ENCODE measurements at regions not wholly inside any gene's neighbourhood (a gene's known extent, or its start where the extent isn't known, plus 50 kb on each side); places are given as distances from the start of the nearest gene placed in this dataset.

DNA sequence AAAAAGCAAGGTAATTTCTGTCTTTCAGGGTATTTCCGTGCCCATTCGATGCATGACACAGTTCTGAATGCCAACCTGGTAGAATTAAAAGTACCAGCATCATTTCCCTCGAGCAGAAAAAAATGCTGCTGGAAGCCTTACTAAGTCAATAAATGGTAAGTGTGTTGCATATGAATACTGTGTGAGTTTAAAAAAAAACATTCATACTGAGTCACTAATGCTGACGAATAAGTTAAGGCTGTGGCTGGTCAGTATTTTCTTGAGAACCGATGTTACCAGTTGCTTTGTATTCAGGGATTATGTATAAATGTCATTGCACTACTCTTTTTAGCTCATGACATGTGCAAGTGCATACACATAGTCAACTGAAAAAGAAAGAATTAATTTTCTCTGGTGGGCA is 710.2 kb downstream of the TRHDE start:
- FAIRE-seq (no peak), DNase-seq (ENCODE audit: low read depth in 1 of 2, low spot score in 1 of 2) (no peak), ATAC-seq (no peak)
- no peak overlapping the region for H3K4me2 ChIP-seq
- no peak overlapping the region for H3K27ac ChIP-seq
- ChIA-PET POLR2A (no interaction called here), CTCF (interaction anchor here (0.6 kb wide), 1 partner anchor 44 kb away, joined by 3 read pairs; no protein-coding TSS in a partner anchor)
- no peaks in the 10 kb centered on the region for H3K4me1 ChIP-seq
- TF ChIP-seq EHF (CRISPR knock-in tag; IDR thresholded peaks at IDR 0.05): no peak
- TF ChIP-seq ZFP36 (IDR thresholded peaks at IDR 0.05; ENCODE audit: borderline replicate concordance, partially characterized antibody): no peak
- no peak for TF ChIP-seq SMC3 (IDR thresholded peaks at IDR 0.05)
- no peak for TF ChIP-seq RARB (CRISPR knock-in tag; IDR thresholded peaks at IDR 0.05)
- no peak for TF ChIP-seq NR3C1 (IDR thresholded peaks at IDR 0.05)
- TF ChIP-seq, protein P1, sequence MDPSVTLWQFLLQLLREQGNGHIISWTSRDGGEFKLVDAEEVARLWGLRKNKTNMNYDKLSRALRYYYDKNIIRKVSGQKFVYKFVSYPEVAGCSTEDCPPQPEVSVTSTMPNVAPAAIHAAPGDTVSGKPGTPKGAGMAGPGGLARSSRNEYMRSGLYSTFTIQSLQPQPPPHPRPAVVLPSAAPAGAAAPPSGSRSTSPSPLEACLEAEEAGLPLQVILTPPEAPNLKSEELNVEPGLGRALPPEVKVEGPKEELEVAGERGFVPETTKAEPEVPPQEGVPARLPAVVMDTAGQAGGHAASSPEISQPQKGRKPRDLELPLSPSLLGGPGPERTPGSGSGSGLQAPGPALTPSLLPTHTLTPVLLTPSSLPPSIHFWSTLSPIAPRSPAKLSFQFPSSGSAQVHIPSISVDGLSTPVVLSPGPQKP (IDR thresholded peaks at IDR 0.05; ENCODE audit: low read depth, low read length): no peak
- TF ChIP-seq, protein P2, sequence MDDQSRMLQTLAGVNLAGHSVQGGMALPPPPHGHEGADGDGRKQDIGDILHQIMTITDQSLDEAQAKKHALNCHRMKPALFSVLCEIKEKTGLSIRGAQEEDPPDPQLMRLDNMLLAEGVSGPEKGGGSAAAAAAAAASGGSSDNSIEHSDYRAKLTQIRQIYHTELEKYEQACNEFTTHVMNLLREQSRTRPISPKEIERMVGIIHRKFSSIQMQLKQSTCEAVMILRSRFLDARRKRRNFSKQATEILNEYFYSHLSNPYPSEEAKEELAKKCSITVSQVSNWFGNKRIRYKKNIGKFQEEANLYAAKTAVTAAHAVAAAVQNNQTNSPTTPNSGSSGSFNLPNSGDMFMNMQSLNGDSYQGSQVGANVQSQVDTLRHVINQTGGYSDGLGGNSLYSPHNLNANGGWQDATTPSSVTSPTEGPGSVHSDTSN (IDR thresholded peaks at IDR 0.05): no peak
- TF ChIP-seq, protein P3, sequence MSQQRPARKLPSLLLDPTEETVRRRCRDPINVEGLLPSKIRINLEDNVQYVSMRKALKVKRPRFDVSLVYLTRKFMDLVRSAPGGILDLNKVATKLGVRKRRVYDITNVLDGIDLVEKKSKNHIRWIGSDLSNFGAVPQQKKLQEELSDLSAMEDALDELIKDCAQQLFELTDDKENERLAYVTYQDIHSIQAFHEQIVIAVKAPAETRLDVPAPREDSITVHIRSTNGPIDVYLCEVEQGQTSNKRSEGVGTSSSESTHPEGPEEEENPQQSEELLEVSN (IDR thresholded peaks at IDR 0.05; ENCODE audit: borderline replicate concordance, low read depth): no peak
- TF ChIP-seq, protein P4, sequence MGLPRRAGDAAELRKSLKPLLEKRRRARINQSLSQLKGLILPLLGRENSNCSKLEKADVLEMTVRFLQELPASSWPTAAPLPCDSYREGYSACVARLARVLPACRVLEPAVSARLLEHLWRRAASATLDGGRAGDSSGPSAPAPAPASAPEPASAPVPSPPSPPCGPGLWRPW (IDR thresholded peaks at IDR 0.05): no peak
- TF ChIP-seq POLR2AphosphoS2 (conservative IDR thresholded peaks at IDR 0.05; ENCODE audit: low read length): no peak
- TF ChIP-seq, protein P5, sequence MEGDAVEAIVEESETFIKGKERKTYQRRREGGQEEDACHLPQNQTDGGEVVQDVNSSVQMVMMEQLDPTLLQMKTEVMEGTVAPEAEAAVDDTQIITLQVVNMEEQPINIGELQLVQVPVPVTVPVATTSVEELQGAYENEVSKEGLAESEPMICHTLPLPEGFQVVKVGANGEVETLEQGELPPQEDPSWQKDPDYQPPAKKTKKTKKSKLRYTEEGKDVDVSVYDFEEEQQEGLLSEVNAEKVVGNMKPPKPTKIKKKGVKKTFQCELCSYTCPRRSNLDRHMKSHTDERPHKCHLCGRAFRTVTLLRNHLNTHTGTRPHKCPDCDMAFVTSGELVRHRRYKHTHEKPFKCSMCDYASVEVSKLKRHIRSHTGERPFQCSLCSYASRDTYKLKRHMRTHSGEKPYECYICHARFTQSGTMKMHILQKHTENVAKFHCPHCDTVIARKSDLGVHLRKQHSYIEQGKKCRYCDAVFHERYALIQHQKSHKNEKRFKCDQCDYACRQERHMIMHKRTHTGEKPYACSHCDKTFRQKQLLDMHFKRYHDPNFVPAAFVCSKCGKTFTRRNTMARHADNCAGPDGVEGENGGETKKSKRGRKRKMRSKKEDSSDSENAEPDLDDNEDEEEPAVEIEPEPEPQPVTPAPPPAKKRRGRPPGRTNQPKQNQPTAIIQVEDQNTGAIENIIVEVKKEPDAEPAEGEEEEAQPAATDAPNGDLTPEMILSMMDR (IDR thresholded peaks at IDR 0.05): no peak
- no peak for TF ChIP-seq MAFK (IDR thresholded peaks at IDR 0.05; ENCODE audit: partially characterized antibody)
- no peak for TF ChIP-seq EHMT2 (IDR thresholded peaks at IDR 0.05; ENCODE audit: low read depth)
- no peak for TF ChIP-seq RFX5 (IDR thresholded peaks at IDR 0.05)
- no peak for TF ChIP-seq TFCP2L1 (CRISPR knock-in tag; IDR thresholded peaks at IDR 0.05)
- TF ChIP-seq, protein P6, sequence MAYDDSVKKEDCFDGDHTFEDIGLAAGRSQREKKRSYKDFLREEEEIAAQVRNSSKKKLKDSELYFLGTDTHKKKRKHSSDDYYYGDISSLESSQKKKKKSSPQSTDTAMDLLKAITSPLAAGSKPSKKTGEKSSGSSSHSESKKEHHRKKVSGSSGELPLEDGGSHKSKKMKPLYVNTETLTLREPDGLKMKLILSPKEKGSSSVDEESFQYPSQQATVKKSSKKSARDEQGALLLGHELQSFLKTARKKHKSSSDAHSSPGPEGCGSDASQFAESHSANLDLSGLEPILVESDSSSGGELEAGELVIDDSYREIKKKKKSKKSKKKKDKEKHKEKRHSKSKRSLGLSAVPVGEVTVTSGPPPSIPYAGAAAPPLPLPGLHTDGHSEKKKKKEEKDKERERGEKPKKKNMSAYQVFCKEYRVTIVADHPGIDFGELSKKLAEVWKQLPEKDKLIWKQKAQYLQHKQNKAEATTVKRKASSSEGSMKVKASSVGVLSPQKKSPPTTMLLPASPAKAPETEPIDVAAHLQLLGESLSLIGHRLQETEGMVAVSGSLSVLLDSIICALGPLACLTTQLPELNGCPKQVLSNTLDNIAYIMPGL (CRISPR knock-in tag; IDR thresholded peaks at IDR 0.05; ENCODE audit: borderline replicate concordance): no peak
- no peak for TF ChIP-seq KDM1A (IDR thresholded peaks at IDR 0.05; ENCODE audit: low read depth)
- TF ChIP-seq, protein P7, sequence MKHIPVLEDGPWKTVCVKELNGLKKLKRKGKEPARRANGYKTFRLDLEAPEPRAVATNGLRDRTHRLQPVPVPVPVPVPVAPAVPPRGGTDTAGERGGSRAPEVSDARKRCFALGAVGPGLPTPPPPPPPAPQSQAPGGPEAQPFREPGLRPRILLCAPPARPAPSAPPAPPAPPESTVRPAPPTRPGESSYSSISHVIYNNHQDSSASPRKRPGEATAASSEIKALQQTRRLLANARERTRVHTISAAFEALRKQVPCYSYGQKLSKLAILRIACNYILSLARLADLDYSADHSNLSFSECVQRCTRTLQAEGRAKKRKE (CRISPR knock-in tag; IDR thresholded peaks at IDR 0.05; ENCODE audit: low read depth): no peak
- H3K9me3 ChIP-seq: no peaks in the 10 kb centered on the region
- 2% methylated on average over 5 of the region's 5 CpGs for WGBS (ENCODE audit: missing lambda C conversion rate)
- no peak overlapping the region for H3K4me3 ChIP-seq

DNA sequence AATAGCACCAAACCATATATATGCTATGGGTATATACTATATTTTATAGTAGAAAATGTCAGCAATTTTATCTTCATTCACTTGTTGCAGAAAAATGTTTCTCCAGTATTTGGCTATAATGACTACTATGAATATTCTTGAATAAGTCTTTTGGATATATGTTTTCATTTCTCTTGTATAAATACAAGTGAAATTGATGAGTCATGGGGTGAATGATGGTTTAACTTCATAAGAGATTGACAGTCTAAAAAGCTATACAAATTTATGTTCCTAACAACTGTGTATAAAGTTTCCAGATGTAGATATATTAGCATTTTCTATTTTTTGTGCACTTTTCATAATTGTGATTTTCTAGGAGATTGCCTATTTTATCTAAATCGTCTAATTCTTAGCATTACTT is 714.8 kb downstream of the TRHDE start:
- FAIRE-seq (no peak), DNase-seq (ENCODE audit: low read depth in 1 of 2, low spot score in 1 of 2) (no peak), ATAC-seq (no peak)
- Histone ChIP-seq H3K27ac (no peak overlapping the region), H3K4me1 (no peaks in the 10 kb centered on the region), H3K4me2 (no peak overlapping the region), H3K9me3 (no peaks in the 10 kb centered on the region), H3K4me3 (no peak overlapping the region)
- ChIA-PET POLR2A (no interaction called here), CTCF (no interaction called here)
- TF ChIP-seq FOXS1 (CRISPR knock-in tag; IDR thresholded peaks at IDR 0.05) (no peak), MAFK (IDR thresholded peaks at IDR 0.05; ENCODE audit: partially characterized antibody) (peak; percentile 15), JUN (IDR thresholded peaks at IDR 0.05) (no peak), NFE2L2 (conservative IDR thresholded peaks at IDR 0.05; ENCODE audit: low read length) (peak; percentile 66), SMC3 (IDR thresholded peaks at IDR 0.05) (no peak), CEBPB (IDR thresholded peaks at IDR 0.05) (no peak), GATA3 (IDR thresholded peaks at IDR 0.05; ENCODE audit: borderline replicate concordance) (no peak), HDAC2 (IDR thresholded peaks at IDR 0.05) (no peak), HEYL (CRISPR knock-in tag; IDR thresholded peaks at IDR 0.05) (no peak)
- TF ChIP-seq, protein P3 (IDR thresholded peaks at IDR 0.05; ENCODE audit: borderline replicate concordance, low read depth): no peak
- TF ChIP-seq, protein P8, sequence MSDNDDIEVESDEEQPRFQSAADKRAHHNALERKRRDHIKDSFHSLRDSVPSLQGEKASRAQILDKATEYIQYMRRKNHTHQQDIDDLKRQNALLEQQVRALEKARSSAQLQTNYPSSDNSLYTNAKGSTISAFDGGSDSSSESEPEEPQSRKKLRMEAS (IDR thresholded peaks at IDR 0.05): no peak
- WGBS (ENCODE audit: missing lambda C conversion rate): 2% methylated on average over 1 of the region's 1 CpG

Data from A549 (cell line).